ENCODE measurements at regions not wholly inside any gene's neighbourhood (a gene's known extent, or its start where the extent isn't known, plus 50 kb on each side); places are given as distances from the start of the nearest gene placed in this dataset.

GRCh38 chr1:106753066-106753465 lies 303.4 kb upstream of the PRMT6 start:
- no peaks in the 10 kb centered on the region for H3K27me3 ChIP-seq (replicated peaks in 2 of 5; ENCODE audit: control insufficient read depth in 4 of 5, insufficient read depth in 5 of 5, low read length in 4 of 5)
- no peaks in the 10 kb centered on the region for H3K36me3 ChIP-seq (ENCODE audit: control insufficient read depth in 4 of 4, insufficient read depth in 4 of 4, low read length in 3 of 4)
- CTCF ChIA-PET: no interaction called here
- H3K4me1 ChIP-seq (ENCODE audit: control extremely low read depth in 1 of 4, control insufficient read depth in 4 of 4, insufficient read depth in 4 of 4, low read length in 3 of 4): no peaks in the 10 kb centered on the region
- DNase-seq: no peak
- no CpG with 5 or more reads among the region's 1 CpG for WGBS (ENCODE audit: insufficient coverage)
- H3K27ac ChIP-seq (ENCODE audit: insufficient read depth in 1 of 2, low read depth in 1 of 2, low read length in 2 of 2, poor library complexity in 1 of 2, severe bottlenecking in 2 of 2): no peak overlapping the region
- POLR2A ChIA-PET: no interaction called here
- no peak overlapping the region for H3K4me3 ChIP-seq (ENCODE audit: control insufficient read depth in 1 of 7, extremely low read depth in 1 of 7, insufficient read depth in 4 of 7, low read depth in 2 of 7, low read length in 6 of 7)
- H3K9me3 ChIP-seq (ENCODE audit: control extremely low read depth in 1 of 5, control insufficient read depth in 4 of 5, insufficient read depth in 2 of 5, low read depth in 1 of 5, low read length in 4 of 5): no peaks in the 10 kb centered on the region

GRCh38 chr1:106754957-106755356 lies 301.5 kb upstream of the PRMT6 start:
- no CpG with 5 or more reads among the region's 1 CpG for WGBS (ENCODE audit: insufficient coverage)

DNA sequence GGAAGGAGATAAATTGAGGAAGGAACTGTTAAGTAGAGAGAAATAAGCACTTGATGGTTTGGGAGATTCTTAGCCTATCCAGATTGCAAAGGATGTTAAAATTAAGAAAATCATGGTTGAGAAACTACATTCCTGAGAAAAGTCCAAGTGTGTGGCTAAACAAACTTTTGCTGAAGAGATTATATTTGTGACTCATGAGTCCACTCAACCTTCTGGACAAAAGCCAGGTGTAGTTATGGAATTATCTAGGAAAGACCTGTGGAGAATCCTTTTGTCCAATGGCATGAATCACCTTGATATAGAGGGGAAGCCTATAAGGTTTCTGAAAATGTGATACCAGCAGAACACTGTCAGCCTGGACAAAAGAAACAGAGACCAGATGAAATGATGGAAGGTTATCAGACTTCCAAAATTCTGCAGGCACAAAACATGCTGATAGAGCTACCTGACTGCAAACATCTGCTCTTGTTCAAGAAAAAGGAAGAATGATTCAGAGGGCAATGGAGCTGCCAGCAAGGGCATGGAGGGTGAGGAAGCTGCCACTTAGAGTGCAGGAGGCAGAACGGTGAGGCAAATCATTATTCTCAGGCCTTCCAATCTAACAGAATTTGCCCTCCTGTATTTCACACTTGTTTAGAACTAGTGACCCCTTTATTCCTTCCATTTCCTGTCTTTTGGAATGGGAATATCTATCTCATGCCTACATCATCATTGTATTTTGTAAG lies 300.6 kb upstream of the PRMT6 start:
- H3K27me3 ChIP-seq (replicated peaks in 2 of 5; ENCODE audit: control insufficient read depth in 4 of 5, insufficient read depth in 5 of 5, low read length in 4 of 5): no peaks in the 10 kb centered on the region
- no peaks in the 10 kb centered on the region for H3K36me3 ChIP-seq (ENCODE audit: control insufficient read depth in 4 of 4, insufficient read depth in 4 of 4, low read length in 3 of 4)
- 40% methylated on average over 1 of the region's 1 CpG for WGBS (ENCODE audit: insufficient coverage)
- no peak overlapping the region for H3K27ac ChIP-seq (ENCODE audit: insufficient read depth in 1 of 2, low read depth in 1 of 2, low read length in 2 of 2, poor library complexity in 1 of 2, severe bottlenecking in 2 of 2)
- H3K4me1 ChIP-seq (ENCODE audit: control extremely low read depth in 1 of 4, control insufficient read depth in 4 of 4, insufficient read depth in 4 of 4, low read length in 3 of 4): no peaks in the 10 kb centered on the region
- H3K9me3 ChIP-seq (ENCODE audit: control extremely low read depth in 1 of 5, control insufficient read depth in 4 of 5, insufficient read depth in 2 of 5, low read depth in 1 of 5, low read length in 4 of 5): no peaks in the 10 kb centered on the region
- ChIA-PET POLR2A (no interaction called here), CTCF (no interaction called here)
- no peak overlapping the region for H3K4me3 ChIP-seq (ENCODE audit: control insufficient read depth in 1 of 7, extremely low read depth in 1 of 7, insufficient read depth in 4 of 7, low read depth in 2 of 7, low read length in 6 of 7)
- DNase-seq: no peak

More at GRCh38 chr1:106754957-106755356, 301.5 kb upstream of the PRMT6 start:
- Histone ChIP-seq H3K36me3 (ENCODE audit: control insufficient read depth in 4 of 4, insufficient read depth in 4 of 4, low read length in 3 of 4) (no peaks in the 10 kb centered on the region), H3K27ac (ENCODE audit: insufficient read depth in 1 of 2, low read depth in 1 of 2, low read length in 2 of 2, poor library complexity in 1 of 2, severe bottlenecking in 2 of 2) (no peak overlapping the region), H3K4me1 (ENCODE audit: control extremely low read depth in 1 of 4, control insufficient read depth in 4 of 4, insufficient read depth in 4 of 4, low read length in 3 of 4) (no peaks in the 10 kb centered on the region), H3K9me3 (ENCODE audit: control extremely low read depth in 1 of 5, control insufficient read depth in 4 of 5, insufficient read depth in 2 of 5, low read depth in 1 of 5, low read length in 4 of 5) (no peaks in the 10 kb centered on the region), H3K4me3 (ENCODE audit: control insufficient read depth in 1 of 7, extremely low read depth in 1 of 7, insufficient read depth in 4 of 7, low read depth in 2 of 7, low read length in 6 of 7) (no peak overlapping the region), H3K27me3 (replicated peaks in 2 of 5; ENCODE audit: control insufficient read depth in 4 of 5, insufficient read depth in 5 of 5, low read length in 4 of 5) (no peaks in the 10 kb centered on the region)
- ChIA-PET POLR2A (no interaction called here), CTCF (no interaction called here)
- no peak for DNase-seq

GRCh38 chr1:106756752-106757151 lies 299.7 kb upstream of the PRMT6 start:
- H3K27me3 ChIP-seq (replicated peaks in 2 of 5; ENCODE audit: control insufficient read depth in 4 of 5, insufficient read depth in 5 of 5, low read length in 4 of 5): no peaks in the 10 kb centered on the region
- no peaks in the 10 kb centered on the region for H3K4me1 ChIP-seq (ENCODE audit: control extremely low read depth in 1 of 4, control insufficient read depth in 4 of 4, insufficient read depth in 4 of 4, low read length in 3 of 4)
- ChIA-PET CTCF (no interaction called here), POLR2A (no interaction called here)
- no peak overlapping the region for H3K27ac ChIP-seq (ENCODE audit: insufficient read depth in 1 of 2, low read depth in 1 of 2, low read length in 2 of 2, poor library complexity in 1 of 2, severe bottlenecking in 2 of 2)
- no peaks in the 10 kb centered on the region for H3K36me3 ChIP-seq (ENCODE audit: control insufficient read depth in 4 of 4, insufficient read depth in 4 of 4, low read length in 3 of 4)
- no peaks in the 10 kb centered on the region for H3K9me3 ChIP-seq (ENCODE audit: control extremely low read depth in 1 of 5, control insufficient read depth in 4 of 5, insufficient read depth in 2 of 5, low read depth in 1 of 5, low read length in 4 of 5)
- WGBS (ENCODE audit: insufficient coverage): 71% methylated on average over 1 of the region's 1 CpG
- no peak for DNase-seq
- no peak overlapping the region for H3K4me3 ChIP-seq (ENCODE audit: control insufficient read depth in 1 of 7, extremely low read depth in 1 of 7, insufficient read depth in 4 of 7, low read depth in 2 of 7, low read length in 6 of 7)

DNA sequence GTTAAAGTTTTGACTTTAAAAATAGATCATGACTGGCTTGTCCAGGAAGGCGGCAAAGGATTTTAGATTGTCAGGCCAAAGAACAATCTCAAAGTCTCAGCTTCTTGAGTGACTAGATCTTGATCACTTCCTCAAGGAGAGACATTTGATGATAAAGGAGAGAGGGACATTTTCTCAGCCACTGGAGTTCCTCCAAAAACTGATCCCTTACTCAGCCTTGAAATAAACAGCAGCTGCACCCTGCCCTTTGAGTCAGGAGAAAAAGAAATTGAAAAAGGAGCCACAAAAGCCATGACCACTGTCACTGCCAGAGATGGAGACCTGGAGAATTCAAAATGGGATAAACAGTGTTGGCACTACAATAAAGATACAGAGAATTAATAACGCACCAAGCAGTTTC lies 288.4 kb upstream of the PRMT6 start:
- ChIA-PET CTCF (no interaction called here), POLR2A (interaction anchor here (0.6 kb wide), 1 partner anchor 21 kb away, joined by 3 read pairs; no protein-coding TSS in a partner anchor)

GRCh38 chr1:106768501-106768900 lies 288.0 kb upstream of the PRMT6 start:
- WGBS (ENCODE audit: insufficient coverage): no CpG with 5 or more reads among the region's 2 CpGs
- no peak overlapping the region for H3K27ac ChIP-seq (ENCODE audit: insufficient read depth in 1 of 2, low read depth in 1 of 2, low read length in 2 of 2, poor library complexity in 1 of 2, severe bottlenecking in 2 of 2)
- H3K4me3 ChIP-seq (ENCODE audit: control insufficient read depth in 1 of 7, extremely low read depth in 1 of 7, insufficient read depth in 4 of 7, low read depth in 2 of 7, low read length in 6 of 7): no peak overlapping the region
- H3K4me1 ChIP-seq (ENCODE audit: control extremely low read depth in 1 of 4, control insufficient read depth in 4 of 4, insufficient read depth in 4 of 4, low read length in 3 of 4): no peaks in the 10 kb centered on the region
- H3K9me3 ChIP-seq (ENCODE audit: control extremely low read depth in 1 of 5, control insufficient read depth in 4 of 5, insufficient read depth in 2 of 5, low read depth in 1 of 5, low read length in 4 of 5): peaks cover 0 to 3% (median 0%) of the 10 kb centered on the region in 5 experiments
- H3K27me3 ChIP-seq (replicated peaks in 2 of 5; ENCODE audit: control insufficient read depth in 4 of 5, insufficient read depth in 5 of 5, low read length in 4 of 5): no peaks in the 10 kb centered on the region
- DNase-seq: no peak
- ChIA-PET POLR2A (interaction anchor here (0.6 kb wide), 1 partner anchor 21 kb away, joined by 3 read pairs; no protein-coding TSS in a partner anchor), CTCF (no interaction called here)
- no peaks in the 10 kb centered on the region for H3K36me3 ChIP-seq (ENCODE audit: control insufficient read depth in 4 of 4, insufficient read depth in 4 of 4, low read length in 3 of 4)

More for the DNA sequence above, 288.4 kb upstream of the PRMT6 start:
- Histone ChIP-seq H3K27ac (ENCODE audit: insufficient read depth in 1 of 2, low read depth in 1 of 2, low read length in 2 of 2, poor library complexity in 1 of 2, severe bottlenecking in 2 of 2) (no peak overlapping the region), H3K4me1 (ENCODE audit: control extremely low read depth in 1 of 4, control insufficient read depth in 4 of 4, insufficient read depth in 4 of 4, low read length in 3 of 4) (no peaks in the 10 kb centered on the region), H3K27me3 (replicated peaks in 2 of 5; ENCODE audit: control insufficient read depth in 4 of 5, insufficient read depth in 5 of 5, low read length in 4 of 5) (no peaks in the 10 kb centered on the region), H3K9me3 (ENCODE audit: control extremely low read depth in 1 of 5, control insufficient read depth in 4 of 5, insufficient read depth in 2 of 5, low read depth in 1 of 5, low read length in 4 of 5) (peaks cover 0 to 2% (median 0%) of the 10 kb centered on the region in 5 experiments), H3K36me3 (ENCODE audit: control insufficient read depth in 4 of 4, insufficient read depth in 4 of 4, low read length in 3 of 4) (no peaks in the 10 kb centered on the region), H3K4me3 (ENCODE audit: control insufficient read depth in 1 of 7, extremely low read depth in 1 of 7, insufficient read depth in 4 of 7, low read depth in 2 of 7, low read length in 6 of 7) (no peak overlapping the region)
- WGBS (ENCODE audit: insufficient coverage): 56% methylated on average over 1 of the region's 2 CpGs
- DNase-seq: no peak

- H3K9me3 ChIP-seq (ENCODE audit: control extremely low read depth in 1 of 5, control insufficient read depth in 4 of 5, insufficient read depth in 2 of 5, low read depth in 1 of 5, low read length in 4 of 5): peaks cover 0 to 3% (median 2%) of the 10 kb centered on the region in 5 experiments
- DNase-seq: no peak
- H3K27me3 ChIP-seq (replicated peaks in 2 of 5; ENCODE audit: control insufficient read depth in 4 of 5, insufficient read depth in 5 of 5, low read length in 4 of 5): no peaks in the 10 kb centered on the region
- no peaks in the 10 kb centered on the region for H3K36me3 ChIP-seq (ENCODE audit: control insufficient read depth in 4 of 4, insufficient read depth in 4 of 4, low read length in 3 of 4)
- H3K4me1 ChIP-seq (ENCODE audit: control extremely low read depth in 1 of 4, control insufficient read depth in 4 of 4, insufficient read depth in 4 of 4, low read length in 3 of 4): no peaks in the 10 kb centered on the region
- 100% methylated on average over 2 of the region's 2 CpGs for whole genome bisulfite sequencing (ENCODE audit: insufficient coverage)
- H3K4me3 ChIP-seq (ENCODE audit: control insufficient read depth in 1 of 7, extremely low read depth in 1 of 7, insufficient read depth in 4 of 7, low read depth in 2 of 7, low read length in 6 of 7): no peak overlapping the region
- POLR2A ChIA-PET: no interaction called here
- H3K27ac ChIP-seq (ENCODE audit: insufficient read depth in 1 of 2, low read depth in 1 of 2, low read length in 2 of 2, poor library complexity in 1 of 2, severe bottlenecking in 2 of 2): no peak overlapping the region
- CTCF ChIA-PET: no interaction called here
These were observed 283.3 kb upstream of the PRMT6 start for GRCh38 chr1:106773206-106773605.
